Vagina (tissue), 2 donors: ENCODE measurements at regions not wholly inside any gene's neighbourhood (a gene's known extent, or its start where the extent isn't known, plus 50 kb on each side); places are given as distances from the start of the nearest gene placed in this dataset.

Experiments used
- DNase-seq, 2 donors: peaks; one replicate each; pipeline ENCODE4 v3.0.0-alpha.2; 2017; ENCODE audit errors: extremely low spot score in 2 of 2
- H3K27ac ChIP-seq: fragments of 200-600 bp; sonication (generic); one replicate; pipeline ENCODE4 v1.5.1; 2019
- H3K27me3 ChIP-seq: fragments of 200-600 bp; sonication (generic); one replicate; pipeline ENCODE4 v1.5.1; 2019
- H3K36me3 ChIP-seq, 2 donors: fragments of 200-600 bp; sonication (generic); one replicate each; pipeline ENCODE4 v1.5.1; 2017 to 2019
- H3K4me1 ChIP-seq: fragments of 200-600 bp; sonication (generic); one replicate; pipeline ENCODE4 v1.5.1; 2019
- H3K4me3 ChIP-seq, 2 donors: fragments of 200-600 bp; sonication (generic); 1 replicate in 1 of 2; 2 replicates in 1 of 2; pipeline ENCODE4 v1.5.1; 2016 to 2019
- H3K9me3 ChIP-seq: fragments of 200-600 bp; sonication (generic); one replicate; pipeline ENCODE4 v1.5.1; 2019
- POLR2A ChIP-seq, 2 donors: fragments of 450-650 bp; IDR thresholded peaks; one replicate each; pipeline ENCODE4 v1.6.1; 2017; ENCODE audit warnings: antibody characterized with exemption in 2 of 2, mild to moderate bottlenecking in 2 of 2, moderate library complexity in 2 of 2
- POLR2AphosphoS5 ChIP-seq, 2 donors: sonication (generic); formaldehyde crosslinking; IDR thresholded peaks; one replicate each; pipeline ENCODE4 v1.9.0; 2017; ENCODE audit warnings: antibody characterized with exemption in 2 of 2, mild to moderate bottlenecking in 2 of 2, low read depth in 1 of 2; ENCODE audit not compliant: insufficient read depth in 1 of 2
- intact Hi-C: fragments of 100-400 bp; cut with DNase I; formaldehyde crosslinking; loops from one replicate; pipeline ENCODE4 v1.15.1; 2023
- TF ChIP-seq, protein P1 (sequence below), 3 experiments: fragments of 450-650 bp in 2 of 3; fragments of 200-600 bp in 1 of 3; sonication (generic) in 1 of 3; IDR thresholded peaks; one replicate each; pipeline ENCODE4 v1.5.1; 2017 to 2019; ENCODE audit warnings: antibody characterized with exemption in 3 of 3, mild to moderate bottlenecking in 2 of 3, moderate library complexity in 2 of 3

DNA sequence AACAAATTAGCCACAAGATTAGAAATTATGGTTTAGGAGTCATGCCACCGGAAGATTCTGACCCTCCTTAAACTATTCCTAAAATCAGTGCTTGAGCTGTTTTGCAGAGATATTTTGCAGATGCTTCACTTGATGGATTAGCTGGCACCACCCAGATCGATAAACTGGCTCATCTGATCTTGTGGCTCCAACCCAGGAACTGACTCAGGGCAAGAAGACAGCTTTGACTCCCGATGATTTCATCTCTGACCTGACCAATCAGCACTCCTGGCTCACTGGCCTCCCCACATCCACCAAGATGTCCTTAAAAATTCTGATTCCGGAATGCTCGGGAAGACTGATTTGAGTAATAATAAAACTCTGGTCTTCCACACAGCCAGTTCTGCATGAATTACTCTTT is 221.6 kb downstream of the RHOU start:
- Histone ChIP-seq H3K4me3 (no peak overlapping the region), H3K4me1 (no peaks in the 10 kb centered on the region), H3K9me3 (no peaks in the 10 kb centered on the region), H3K27me3 (no peaks in the 10 kb centered on the region), H3K27ac (no peak overlapping the region), H3K36me3 (no peaks in the 10 kb centered on the region)
- peak in 1 of 2 donors; percentile 37 for DNase-seq
- TF ChIP-seq POLR2A (IDR thresholded peaks at IDR 0.05) (no peak), POLR2AphosphoS5 (IDR thresholded peaks at IDR 0.05; ENCODE audit: insufficient read depth in 1 of 2, low read depth in 1 of 2) (no peak)
- TF ChIP-seq, protein P1, sequence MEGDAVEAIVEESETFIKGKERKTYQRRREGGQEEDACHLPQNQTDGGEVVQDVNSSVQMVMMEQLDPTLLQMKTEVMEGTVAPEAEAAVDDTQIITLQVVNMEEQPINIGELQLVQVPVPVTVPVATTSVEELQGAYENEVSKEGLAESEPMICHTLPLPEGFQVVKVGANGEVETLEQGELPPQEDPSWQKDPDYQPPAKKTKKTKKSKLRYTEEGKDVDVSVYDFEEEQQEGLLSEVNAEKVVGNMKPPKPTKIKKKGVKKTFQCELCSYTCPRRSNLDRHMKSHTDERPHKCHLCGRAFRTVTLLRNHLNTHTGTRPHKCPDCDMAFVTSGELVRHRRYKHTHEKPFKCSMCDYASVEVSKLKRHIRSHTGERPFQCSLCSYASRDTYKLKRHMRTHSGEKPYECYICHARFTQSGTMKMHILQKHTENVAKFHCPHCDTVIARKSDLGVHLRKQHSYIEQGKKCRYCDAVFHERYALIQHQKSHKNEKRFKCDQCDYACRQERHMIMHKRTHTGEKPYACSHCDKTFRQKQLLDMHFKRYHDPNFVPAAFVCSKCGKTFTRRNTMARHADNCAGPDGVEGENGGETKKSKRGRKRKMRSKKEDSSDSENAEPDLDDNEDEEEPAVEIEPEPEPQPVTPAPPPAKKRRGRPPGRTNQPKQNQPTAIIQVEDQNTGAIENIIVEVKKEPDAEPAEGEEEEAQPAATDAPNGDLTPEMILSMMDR (IDR thresholded peaks at IDR 0.05), result no peak
- intact Hi-C loops, result no loop called here

GRCh38 chr1:228957535-228957934 is 222.3 kb downstream of the RHOU start:
- Histone ChIP-seq H3K36me3 (no peaks in the 10 kb centered on the region), H3K27me3 (no peaks in the 10 kb centered on the region), H3K4me3 (no peak overlapping the region), H3K9me3 (no peaks in the 10 kb centered on the region), H3K27ac (no peak overlapping the region), H3K4me1 (no peaks in the 10 kb centered on the region)
- TF ChIP-seq POLR2A (IDR thresholded peaks at IDR 0.05) (no peak), POLR2AphosphoS5 (IDR thresholded peaks at IDR 0.05; ENCODE audit: insufficient read depth in 1 of 2, low read depth in 1 of 2) (no peak)
- TF ChIP-seq, protein P1 (IDR thresholded peaks at IDR 0.05), result no peak
- intact Hi-C loops, result no loop called here
- DNase-seq, result peak in 1 of 2 donors; percentile 46

DNA sequence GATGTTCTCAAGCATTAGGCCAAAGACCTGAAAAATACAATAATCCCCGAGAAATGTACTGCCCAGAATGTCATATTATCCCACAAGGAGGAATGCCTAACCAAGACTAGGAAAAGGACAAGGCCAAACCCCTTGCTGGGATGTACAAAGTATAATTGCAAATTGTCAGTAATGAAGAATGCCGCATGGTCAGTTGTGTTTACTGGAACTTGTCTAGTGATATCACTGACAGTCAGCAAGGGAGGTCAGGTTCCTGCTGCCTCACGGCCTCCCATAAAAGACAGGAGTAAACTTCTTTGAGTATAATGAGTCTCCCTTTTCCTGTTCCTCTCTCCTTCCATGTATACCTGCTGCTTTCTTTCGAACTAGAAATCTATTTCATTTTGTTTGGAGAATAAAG is 222.8 kb downstream of the RHOU start:
- H3K4me3 ChIP-seq, result no peak overlapping the region
- TF ChIP-seq POLR2A (IDR thresholded peaks at IDR 0.05), result no peak
- no peak for TF ChIP-seq POLR2AphosphoS5 (IDR thresholded peaks at IDR 0.05; ENCODE audit: insufficient read depth in 1 of 2, low read depth in 1 of 2)
- TF ChIP-seq, protein P1 (IDR thresholded peaks at IDR 0.05), result no peak
- H3K27ac ChIP-seq, result no peak overlapping the region
- H3K27me3 ChIP-seq, result no peaks in the 10 kb centered on the region
- no peaks in the 10 kb centered on the region for H3K36me3 ChIP-seq
- H3K9me3 ChIP-seq, result no peaks in the 10 kb centered on the region
- H3K4me1 ChIP-seq, result no peaks in the 10 kb centered on the region
- intact Hi-C loops, result no loop called here
- DNase-seq, result peak in 1 of 2 donors; percentile 12

DNA sequence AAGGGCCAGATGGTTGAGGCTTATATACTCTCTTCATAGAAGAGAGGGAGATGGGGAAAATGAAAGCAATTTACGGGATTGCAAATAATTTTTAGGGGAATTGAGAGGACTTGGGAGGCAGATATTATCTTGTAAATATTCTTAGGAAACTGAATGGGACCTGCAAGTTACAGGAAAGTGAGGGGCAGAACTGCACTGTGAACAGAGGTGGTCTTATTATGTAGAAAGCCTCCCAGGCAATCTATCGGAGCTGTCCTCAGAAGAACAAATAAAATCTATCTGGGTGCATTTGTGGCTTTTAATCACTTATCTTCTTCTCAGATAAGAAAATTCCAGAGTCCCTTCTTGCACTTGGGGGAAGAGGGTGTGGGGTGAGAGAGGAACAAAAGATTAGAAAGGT is 223.5 kb downstream of the RHOU start:
- Histone ChIP-seq H3K27ac (no peak overlapping the region), H3K4me3 (no peak overlapping the region), H3K36me3 (no peaks in the 10 kb centered on the region), H3K9me3 (no peaks in the 10 kb centered on the region), H3K27me3 (no peaks in the 10 kb centered on the region), H3K4me1 (peaks cover 6% of the 10 kb centered on the region)
- intact Hi-C loops, result no loop called here
- TF ChIP-seq POLR2AphosphoS5 (IDR thresholded peaks at IDR 0.05; ENCODE audit: insufficient read depth in 1 of 2, low read depth in 1 of 2), result no peak
- TF ChIP-seq POLR2A (IDR thresholded peaks at IDR 0.05), result no peak
- TF ChIP-seq, protein P1 (IDR thresholded peaks at IDR 0.05), result no peak
- peak in 1 of 2 donors; percentile 6 for DNase-seq

DNA sequence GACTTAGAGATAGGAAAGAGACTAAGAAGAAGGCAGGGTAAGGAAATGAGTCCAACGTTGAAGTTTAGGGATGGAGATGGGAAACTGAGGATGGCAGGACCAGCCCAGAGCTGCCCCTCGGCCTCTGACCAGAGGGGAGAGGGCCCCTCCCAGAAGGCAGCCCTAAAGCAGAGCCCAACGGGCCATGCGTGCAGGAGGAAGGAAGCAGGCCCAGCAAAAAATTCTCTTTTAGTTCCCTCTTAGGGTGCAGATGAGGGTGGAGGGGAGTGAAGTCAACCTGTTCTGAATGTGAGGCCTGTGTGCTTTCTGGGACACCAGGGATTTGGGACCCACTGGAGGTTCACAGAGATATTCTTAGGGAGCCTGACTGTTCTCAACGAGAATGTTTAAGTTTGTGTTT is 225.4 kb downstream of the RHOU start:
- Histone ChIP-seq H3K27me3 (no peaks in the 10 kb centered on the region), H3K36me3 (no peaks in the 10 kb centered on the region), H3K27ac (no peak overlapping the region), H3K9me3 (no peaks in the 10 kb centered on the region), H3K4me1 (peaks cover 17% of the 10 kb centered on the region), H3K4me3 (no peak overlapping the region)
- intact Hi-C loops, result no loop called here
- peak in 1 of 2 donors; percentile 58 for DNase-seq
- TF ChIP-seq, protein P1 (IDR thresholded peaks at IDR 0.05), result no peak
- TF ChIP-seq POLR2AphosphoS5 (IDR thresholded peaks at IDR 0.05; ENCODE audit: insufficient read depth in 1 of 2, low read depth in 1 of 2), result no peak
- TF ChIP-seq POLR2A (IDR thresholded peaks at IDR 0.05), result no peak
